Endodermal cell (in vitro differentiated cells): ENCODE measurements at regions not wholly inside any gene's neighbourhood (a gene's known extent, or its start where the extent isn't known, plus 50 kb on each side); places are given as distances from the start of the nearest gene placed in this dataset.

Experiments
- DNase-seq: peaks from one replicate; pipeline ENCODE4 v3.0.0-alpha.2; 2017
- H3K27ac ChIP-seq: 2 replicates; pipeline ENCODE4 v1.5.1; 2013; ENCODE audit warnings: mild to moderate bottlenecking, low read depth, low read length, moderate library complexity
- H3K27me3 ChIP-seq: 2 replicates; pipeline ENCODE4 v1.6.1; 2013; ENCODE audit warnings: mild to moderate bottlenecking, low read length, moderate library complexity; ENCODE audit not compliant: insufficient read depth, control insufficient read depth, poor library complexity, severe bottlenecking
- H3K36me3 ChIP-seq: 2 replicates; pipeline ENCODE4 v1.7.0; 2013; ENCODE audit warnings: mild to moderate bottlenecking, low read length, moderate library complexity; ENCODE audit not compliant: control insufficient read depth, insufficient read depth
- H3K4me1 ChIP-seq: one replicate; pipeline ENCODE4 v1.7.0; 2013; ENCODE audit warnings: low read length; ENCODE audit not compliant: control insufficient read depth, insufficient read depth
- H3K4me3 ChIP-seq: 2 replicates; pipeline ENCODE4 v1.5.1; 2013; ENCODE audit warnings: mild to moderate bottlenecking, low read length, moderate library complexity
- H3K9ac ChIP-seq: 2 replicates; pipeline ENCODE4 v1.6.1; 2013; ENCODE audit warnings: mild to moderate bottlenecking, low read length, moderate library complexity; ENCODE audit not compliant: poor library complexity, severe bottlenecking; ENCODE audit errors: extremely low read depth
- H3K9me3 ChIP-seq: 2 replicates; pipeline ENCODE4 v1.6.1; 2013; ENCODE audit warnings: mild to moderate bottlenecking, low read length, moderate library complexity; ENCODE audit not compliant: control insufficient read depth
- H3K27ac Mint-ChIP-seq: 2 replicates; pipeline ENCODE4 v1.8.0; 2020; ENCODE audit warnings: mixed read lengths
- H3K27me3 Mint-ChIP-seq: 2 replicates; pipeline ENCODE4 v1.8.0; 2021; ENCODE audit warnings: mild to moderate bottlenecking, mixed read lengths; ENCODE audit not compliant: insufficient read depth
- H3K36me3 Mint-ChIP-seq: 2 replicates; pipeline ENCODE4 v1.8.0; 2020; ENCODE audit warnings: low read depth, mixed read lengths
- H3K4me1 Mint-ChIP-seq: 2 replicates; pipeline ENCODE4 v1.8.0; 2020; ENCODE audit warnings: mixed read lengths
- H3K4me3 Mint-ChIP-seq: 2 replicates; pipeline ENCODE4 v1.8.0; 2020; ENCODE audit warnings: mild to moderate bottlenecking, moderate library complexity, mixed read lengths
- H3K9me3 Mint-ChIP-seq: 2 replicates; pipeline ENCODE4 v1.8.0; 2020; ENCODE audit warnings: mild to moderate bottlenecking, mixed read lengths
- WGBS, 2 experiments: methylation state at CpG; one replicate each; pipeline versions ENCODE4 v1.1.5 to v1.1.7; 2013; ENCODE audit warnings: missing lambda C conversion rate in 2 of 2, mixed read lengths in 1 of 2; ENCODE audit not compliant: insufficient coverage in 1 of 2, insufficient read length in 1 of 2; 5-methylcytosine and 5-hydroxymethylcytosine counted together
- TF ChIP-seq, protein P1 (sequence below): fragments of 200-600 bp; sonication (generic); conservative IDR thresholded peaks from 2 replicates; pipeline ENCODE4 v1.5.0; 2021; ENCODE audit warnings: antibody characterized with exemption, mild to moderate bottlenecking

- Mint-ChIP-seq H3K27ac (no peak overlapping the region), H3K4me1 (peaks cover 17% of the 10 kb centered on the region), H3K27me3 (no peaks in the 10 kb centered on the region), H3K36me3 (no peaks in the 10 kb centered on the region), H3K9me3 (no peaks in the 10 kb centered on the region), H3K4me3 (no peak overlapping the region)
- Histone ChIP-seq H3K27me3 (no peaks in the 10 kb centered on the region), H3K4me3 (no peak overlapping the region), H3K36me3 (no peaks in the 10 kb centered on the region), H3K27ac (no peak overlapping the region), H3K4me1 (peaks cover 5% of the 10 kb centered on the region), H3K9ac (no peak overlapping the region), H3K9me3 (no peaks in the 10 kb centered on the region)
- TF ChIP-seq, protein P1, sequence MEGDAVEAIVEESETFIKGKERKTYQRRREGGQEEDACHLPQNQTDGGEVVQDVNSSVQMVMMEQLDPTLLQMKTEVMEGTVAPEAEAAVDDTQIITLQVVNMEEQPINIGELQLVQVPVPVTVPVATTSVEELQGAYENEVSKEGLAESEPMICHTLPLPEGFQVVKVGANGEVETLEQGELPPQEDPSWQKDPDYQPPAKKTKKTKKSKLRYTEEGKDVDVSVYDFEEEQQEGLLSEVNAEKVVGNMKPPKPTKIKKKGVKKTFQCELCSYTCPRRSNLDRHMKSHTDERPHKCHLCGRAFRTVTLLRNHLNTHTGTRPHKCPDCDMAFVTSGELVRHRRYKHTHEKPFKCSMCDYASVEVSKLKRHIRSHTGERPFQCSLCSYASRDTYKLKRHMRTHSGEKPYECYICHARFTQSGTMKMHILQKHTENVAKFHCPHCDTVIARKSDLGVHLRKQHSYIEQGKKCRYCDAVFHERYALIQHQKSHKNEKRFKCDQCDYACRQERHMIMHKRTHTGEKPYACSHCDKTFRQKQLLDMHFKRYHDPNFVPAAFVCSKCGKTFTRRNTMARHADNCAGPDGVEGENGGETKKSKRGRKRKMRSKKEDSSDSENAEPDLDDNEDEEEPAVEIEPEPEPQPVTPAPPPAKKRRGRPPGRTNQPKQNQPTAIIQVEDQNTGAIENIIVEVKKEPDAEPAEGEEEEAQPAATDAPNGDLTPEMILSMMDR: no peak
- DNase-seq: no peak
- WGBS, 2 experiments: 67 to 88% methylated on average over 1 of the region's 1 CpG
Observed at GRCh38 chr2:21466341-21466927, 342.7 kb downstream of the TDRD15 start.

DNA sequence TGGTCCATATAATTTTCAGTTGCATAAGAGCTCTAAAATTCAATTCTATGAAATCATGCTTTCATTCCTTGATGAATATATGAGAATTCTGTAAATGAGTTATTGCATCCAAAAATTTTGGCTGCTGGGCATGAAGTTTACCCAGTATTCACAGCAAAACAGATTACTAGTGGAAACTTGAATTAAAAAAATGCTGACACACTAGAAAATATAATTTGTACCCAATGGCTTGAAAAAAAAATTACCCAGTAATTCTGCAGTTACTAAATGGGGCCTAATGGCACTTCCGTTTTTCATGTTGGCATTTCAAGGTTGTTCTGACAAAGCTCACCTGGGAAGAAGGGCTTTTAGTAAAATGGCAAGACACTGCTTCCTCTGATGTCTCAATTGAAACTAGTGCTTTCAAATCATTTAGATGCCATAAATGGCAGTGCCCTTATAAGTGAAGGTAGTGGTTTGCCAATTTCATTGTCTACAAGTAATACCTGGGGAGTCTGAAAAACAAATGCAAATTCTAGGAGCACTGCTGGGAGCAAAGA is 343.6 kb downstream of the TDRD15 start:
- Histone ChIP-seq H3K4me1 (peaks cover 5% of the 10 kb centered on the region), H3K4me3 (no peak overlapping the region), H3K27ac (no peak overlapping the region), H3K9me3 (no peaks in the 10 kb centered on the region), H3K27me3 (no peaks in the 10 kb centered on the region), H3K9ac (no peak overlapping the region), H3K36me3 (no peaks in the 10 kb centered on the region)
- Mint-ChIP-seq H3K27ac (no peak overlapping the region), H3K27me3 (no peaks in the 10 kb centered on the region), H3K36me3 (no peaks in the 10 kb centered on the region), H3K4me3 (no peak overlapping the region), H3K4me1 (peaks cover 17% of the 10 kb centered on the region), H3K9me3 (no peaks in the 10 kb centered on the region)
- 88% methylated on average over 1 of the region's 1 CpG; no CpG with 5 or more reads in 1 of the 2 experiments for WGBS, 2 experiments
- TF ChIP-seq, protein P1: no peak
- DNase-seq: no peak

DNA sequence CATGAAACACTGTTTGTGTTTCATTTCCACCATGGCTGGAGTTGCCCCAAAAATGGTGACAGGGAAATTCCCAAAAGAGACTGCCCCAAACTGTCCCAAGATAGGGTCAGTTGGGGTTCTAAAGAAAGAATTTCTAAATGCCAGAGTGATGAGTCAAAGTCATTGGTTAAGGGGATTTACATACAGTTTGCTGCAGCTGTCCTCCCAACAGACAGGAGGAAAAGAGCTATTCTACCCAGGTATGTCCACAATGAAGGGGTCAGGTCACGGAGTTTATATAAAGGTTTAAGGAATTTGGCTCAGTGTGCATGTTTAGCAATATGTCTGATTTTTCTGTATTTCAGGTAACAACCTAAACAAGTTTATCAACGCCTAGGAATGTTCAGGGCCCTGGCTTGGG is 344.1 kb downstream of the TDRD15 start:
- H3K36me3 ChIP-seq: no peaks in the 10 kb centered on the region
- H3K4me3 ChIP-seq: peak overlapping the region; percentile 9
- no peaks in the 10 kb centered on the region for H3K9me3 Mint-ChIP-seq
- TF ChIP-seq, protein P1: no peak
- H3K9ac ChIP-seq: no peak overlapping the region
- WGBS, 2 experiments: 95 to 100% methylated on average over 1 to 2 of the region's 2 CpGs
- no peak for DNase-seq
- H3K27ac ChIP-seq: no peak overlapping the region
- H3K27ac Mint-ChIP-seq: no peak overlapping the region
- no peaks in the 10 kb centered on the region for H3K27me3 Mint-ChIP-seq
- H3K36me3 Mint-ChIP-seq: no peaks in the 10 kb centered on the region
- peaks cover 5% of the 10 kb centered on the region for H3K4me1 ChIP-seq
- no peak overlapping the region for H3K4me3 Mint-ChIP-seq
- no peaks in the 10 kb centered on the region for H3K9me3 ChIP-seq
- no peaks in the 10 kb centered on the region for H3K27me3 ChIP-seq
- H3K4me1 Mint-ChIP-seq: peaks cover 12% of the 10 kb centered on the region
